ENCODE measurements at regions not wholly inside any gene's neighbourhood (a gene's known extent, or its start where the extent isn't known, plus 50 kb on each side); places are given as distances from the start of the nearest gene placed in this dataset.

DNA sequence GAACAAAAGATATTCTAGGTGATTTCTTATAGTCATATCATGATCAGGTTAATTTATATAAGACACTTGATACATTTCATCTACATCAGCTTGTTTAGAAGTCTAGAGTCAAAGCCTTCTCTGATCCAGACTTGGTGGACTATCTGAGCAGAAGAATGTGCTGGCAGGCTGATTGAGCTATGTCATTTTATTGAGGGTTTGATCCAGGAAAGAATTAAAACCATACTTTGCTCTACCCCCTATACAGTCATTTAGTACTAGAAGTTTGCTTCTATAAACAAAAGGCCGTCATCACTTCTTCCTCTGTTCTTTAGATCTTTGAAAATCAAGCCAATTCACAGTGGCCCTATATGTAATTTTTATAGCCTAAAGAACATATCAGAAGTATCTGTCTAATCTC, 173.1 kb upstream of the PITX2 start:
- H3K27ac ChIP-seq (ENCODE audit: low read length), result no peak overlapping the region
- H3K79me2 ChIP-seq (ENCODE audit: insufficient read depth, low read length), result no peaks in the 10 kb centered on the region
- no peaks in the 10 kb centered on the region for H3K36me3 ChIP-seq (ENCODE audit: insufficient read depth, low read length)
- H3K27me3 ChIP-seq (ENCODE audit: insufficient read depth, low read length, poor library complexity), result peaks cover 6% of the 10 kb centered on the region
- no peak overlapping the region for H3K4me3 ChIP-seq (ENCODE audit: low read depth in 1 of 2, low read length in 2 of 2)
- H3K4me1 ChIP-seq (ENCODE audit: insufficient read depth, low read length), result no peaks in the 10 kb centered on the region
- H2AFZ ChIP-seq (ENCODE audit: low read depth, low read length), result no peak overlapping the region
- no peak overlapping the region for H3K4me2 ChIP-seq (ENCODE audit: insufficient read depth, low read length)
- no peak for DNase-seq
- no peaks in the 10 kb centered on the region for H4K20me1 ChIP-seq (ENCODE audit: insufficient read depth, low read length)
- no peak for ATAC-seq (ENCODE audit: insufficient read depth, low read depth)
- no peak overlapping the region for H3K9ac ChIP-seq (ENCODE audit: low read depth, low read length)
- TF ChIP-seq EZH2 (IDR thresholded peaks at IDR 0.05; ENCODE audit: borderline replicate concordance, low read depth, low read length, severe bottlenecking) (no peak), CTCF (IDR thresholded peaks at IDR 0.05; ENCODE audit: borderline replicate concordance, extremely low read depth, low read length, poor library complexity, severe bottlenecking) (no peak)
- H3K9me3 ChIP-seq (ENCODE audit: insufficient read depth, low read length, severe bottlenecking), result no peaks in the 10 kb centered on the region

DNA sequence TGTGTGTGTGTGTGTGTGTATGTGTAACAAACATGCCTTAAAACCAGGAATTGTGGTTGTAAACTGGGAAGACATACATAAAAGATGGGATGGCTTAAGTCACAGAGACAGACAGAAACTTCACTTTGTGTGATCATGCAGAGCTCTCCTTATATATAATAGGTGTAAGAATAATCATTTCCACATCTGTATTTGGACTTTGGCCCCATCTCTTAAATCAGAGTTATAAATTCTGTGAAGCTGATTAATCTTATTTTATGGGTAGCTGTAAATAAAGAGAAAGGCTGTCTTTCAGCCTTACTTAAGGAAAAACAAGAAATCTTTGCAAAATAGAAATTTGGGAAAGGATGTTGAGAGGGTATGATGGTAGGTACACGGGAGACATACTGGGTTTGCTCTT, 174.6 kb upstream of the PITX2 start:
- no peaks in the 10 kb centered on the region for H3K79me2 ChIP-seq (ENCODE audit: insufficient read depth, low read length)
- no peak for ATAC-seq (ENCODE audit: insufficient read depth, low read depth)
- H3K9ac ChIP-seq (ENCODE audit: low read depth, low read length), result no peak overlapping the region
- no peaks in the 10 kb centered on the region for H3K36me3 ChIP-seq (ENCODE audit: insufficient read depth, low read length)
- DNase-seq, result no peak
- H3K4me2 ChIP-seq (ENCODE audit: insufficient read depth, low read length), result no peak overlapping the region
- no peaks in the 10 kb centered on the region for H3K9me3 ChIP-seq (ENCODE audit: insufficient read depth, low read length, severe bottlenecking)
- H3K27ac ChIP-seq (ENCODE audit: low read length), result no peak overlapping the region
- H3K4me1 ChIP-seq (ENCODE audit: insufficient read depth, low read length), result no peaks in the 10 kb centered on the region
- no peak overlapping the region for H3K4me3 ChIP-seq (ENCODE audit: low read depth in 1 of 2, low read length in 2 of 2)
- TF ChIP-seq EZH2 (IDR thresholded peaks at IDR 0.05; ENCODE audit: borderline replicate concordance, low read depth, low read length, severe bottlenecking) (no peak), CTCF (IDR thresholded peaks at IDR 0.05; ENCODE audit: borderline replicate concordance, extremely low read depth, low read length, poor library complexity, severe bottlenecking) (no peak)
- H4K20me1 ChIP-seq (ENCODE audit: insufficient read depth, low read length), result no peaks in the 10 kb centered on the region
- H2AFZ ChIP-seq (ENCODE audit: low read depth, low read length), result no peak overlapping the region
- H3K27me3 ChIP-seq (ENCODE audit: insufficient read depth, low read length, poor library complexity), result peaks cover 6% of the 10 kb centered on the region

- no peaks in the 10 kb centered on the region for H3K4me1 ChIP-seq (ENCODE audit: insufficient read depth, low read length)
- H3K9ac ChIP-seq (ENCODE audit: low read depth, low read length), result no peak overlapping the region
- no peaks in the 10 kb centered on the region for H4K20me1 ChIP-seq (ENCODE audit: insufficient read depth, low read length)
- ATAC-seq (ENCODE audit: insufficient read depth, low read depth), result no peak
- H3K9me3 ChIP-seq (ENCODE audit: insufficient read depth, low read length, severe bottlenecking), result no peaks in the 10 kb centered on the region
- H3K27me3 ChIP-seq (ENCODE audit: insufficient read depth, low read length, poor library complexity), result peaks cover 6% of the 10 kb centered on the region
- no peak for DNase-seq
- no peak overlapping the region for H2AFZ ChIP-seq (ENCODE audit: low read depth, low read length)
- H3K27ac ChIP-seq (ENCODE audit: low read length), result no peak overlapping the region
- H3K36me3 ChIP-seq (ENCODE audit: insufficient read depth, low read length), result no peaks in the 10 kb centered on the region
- no peaks in the 10 kb centered on the region for H3K79me2 ChIP-seq (ENCODE audit: insufficient read depth, low read length)
- H3K4me2 ChIP-seq (ENCODE audit: insufficient read depth, low read length), result no peak overlapping the region
- TF ChIP-seq CTCF (IDR thresholded peaks at IDR 0.05; ENCODE audit: borderline replicate concordance, extremely low read depth, low read length, poor library complexity, severe bottlenecking) (no peak), EZH2 (IDR thresholded peaks at IDR 0.05; ENCODE audit: borderline replicate concordance, low read depth, low read length, severe bottlenecking) (no peak)
- H3K4me3 ChIP-seq (ENCODE audit: low read depth in 1 of 2, low read length in 2 of 2), result no peak overlapping the region
These were observed 175.8 kb upstream of the PITX2 start for GRCh38 chr4:110798687-110799086.

- Histone ChIP-seq H3K27me3 (ENCODE audit: insufficient read depth, low read length, poor library complexity) (peaks cover 6% of the 10 kb centered on the region), H3K4me1 (ENCODE audit: insufficient read depth, low read length) (no peaks in the 10 kb centered on the region)
- no peak for TF ChIP-seq CTCF (IDR thresholded peaks at IDR 0.05; ENCODE audit: borderline replicate concordance, extremely low read depth, low read length, poor library complexity, severe bottlenecking)
- no peak for TF ChIP-seq EZH2 (IDR thresholded peaks at IDR 0.05; ENCODE audit: borderline replicate concordance, low read depth, low read length, severe bottlenecking)
These were observed 176.3 kb upstream of the PITX2 start for GRCh38 chr4:110799211-110799610.

More at GRCh38 chr4:110799211-110799610, 176.3 kb upstream of the PITX2 start:
- Histone ChIP-seq H3K36me3 (ENCODE audit: insufficient read depth, low read length) (no peaks in the 10 kb centered on the region), H3K4me2 (ENCODE audit: insufficient read depth, low read length) (no peak overlapping the region), H2AFZ (ENCODE audit: low read depth, low read length) (no peak overlapping the region), H4K20me1 (ENCODE audit: insufficient read depth, low read length) (no peaks in the 10 kb centered on the region), H3K4me3 (ENCODE audit: low read depth in 1 of 2, low read length in 2 of 2) (no peak overlapping the region), H3K79me2 (ENCODE audit: insufficient read depth, low read length) (no peaks in the 10 kb centered on the region), H3K9ac (ENCODE audit: low read depth, low read length) (no peak overlapping the region), H3K9me3 (ENCODE audit: insufficient read depth, low read length, severe bottlenecking) (no peaks in the 10 kb centered on the region), H3K27ac (ENCODE audit: low read length) (no peak overlapping the region)
- no peak for ATAC-seq (ENCODE audit: insufficient read depth, low read depth)
- DNase-seq, result no peak

Measured in DND-41 (cell line).